H1 (cell line): ENCODE measurements at regions not wholly inside any gene's neighbourhood (a gene's known extent, or its start where the extent isn't known, plus 50 kb on each side); places are given as distances from the start of the nearest gene placed in this dataset.

Experiments
- CTCF ChIA-PET: fragments of 300-600 bp; sonication (Branson Sonifier 250); formaldehyde crosslinking; loops from one replicate; lab custom pipeline; 2021; ENCODE audit not compliant: partially characterized antibody; lab: Charles Lee
- POLR2A ChIA-PET: fragments of 300-600 bp; sonication (Branson Sonifier 250); formaldehyde crosslinking; loops from one replicate; lab custom pipeline; 2021; ENCODE audit warnings: inconsistent platforms; ENCODE audit not compliant: partially characterized antibody; lab: Charles Lee
- DNase-seq, 2 experiments: peaks; one replicate each; pipeline versions ENCODE4 v3.0.0 to v3.0.0-alpha.2; 2010 to 2022; ENCODE audit warnings: low spot score in 2 of 2, low read depth in 1 of 2, mixed read lengths in 1 of 2
- FAIRE-seq: peaks from 2 replicates; lab custom pipeline; 2011; peaks lifted over from hg19 to GRCh38; lab: Jason Lieb, UNC
- H2AFZ ChIP-seq: 2 replicates; pipeline ENCODE4 v1.8.1; 2012; ENCODE audit warnings: low read length, inconsistent platforms
- H2AK5ac ChIP-seq: 2 replicates; pipeline ENCODE4 v1.6.1; 2013; ENCODE audit warnings: low read depth, low read length
- H2BK120ac ChIP-seq: replicated peaks from 2 replicates; pipeline ENCODE3; 2013; ENCODE audit warnings: low read depth, low read length, inconsistent platforms
- H2BK12ac ChIP-seq: 2 replicates; pipeline ENCODE4 v1.6.1; 2013; ENCODE audit warnings: low read depth, low read length
- H2BK15ac ChIP-seq: 2 replicates; pipeline ENCODE4 v1.6.1; 2013; ENCODE audit warnings: low read length
- H2BK20ac ChIP-seq: 2 replicates; pipeline ENCODE4 v1.6.1; 2013; ENCODE audit warnings: low read length
- H2BK5ac ChIP-seq: 2 replicates; pipeline ENCODE4 v1.6.1; 2013; ENCODE audit warnings: low read depth, low read length
- H3K14ac ChIP-seq: 2 replicates; pipeline ENCODE4 v1.6.1; 2013; ENCODE audit warnings: inconsistent platforms; ENCODE audit not compliant: insufficient read length
- H3K18ac ChIP-seq: 2 replicates; pipeline ENCODE4 v1.6.1; 2013; ENCODE audit warnings: low read length; ENCODE audit errors: extremely low read depth
- H3K23ac ChIP-seq: 2 replicates; pipeline ENCODE4 v1.6.1; 2013; ENCODE audit warnings: inconsistent platforms; ENCODE audit not compliant: insufficient read length
- H3K23me2 ChIP-seq: 2 replicates; pipeline ENCODE4 v1.6.1; 2013; ENCODE audit warnings: low read depth, low read length
- H3K27ac ChIP-seq: 2 replicates; pipeline ENCODE4 v1.6.1; 2011; ENCODE audit warnings: low read depth, low read length, inconsistent platforms
- H3K27me3 ChIP-seq, 4 experiments: replicated peaks in 1 of 4; 1 replicate in 1 of 4; 2 replicates in 3 of 4; pipeline versions ENCODE4 v1.6.1 to v1.8.1; 2011 to 2013; ENCODE audit warnings: low read length in 3 of 4, mild to moderate bottlenecking in 3 of 4, inconsistent platforms in 2 of 4, mixed read lengths in 2 of 4, moderate library complexity in 1 of 4; ENCODE audit not compliant: control insufficient read depth in 3 of 4, insufficient read depth in 3 of 4; ENCODE audit errors: extremely low read depth in 1 of 4
- H3K36me3 ChIP-seq, 4 experiments: 2 replicates each; pipeline versions ENCODE4 v1.6.1 to v1.8.1; 2011 to 2013; ENCODE audit warnings: mild to moderate bottlenecking in 4 of 4, low read length in 3 of 4, moderate library complexity in 2 of 4, control low read depth in 1 of 4, inconsistent platforms in 1 of 4; ENCODE audit not compliant: insufficient read depth in 4 of 4, control insufficient read depth in 2 of 4
- H3K4ac ChIP-seq: replicated peaks from 2 replicates; pipeline ENCODE3; 2013; ENCODE audit warnings: low read length, low read depth, mixed read lengths, inconsistent platforms; ENCODE audit not compliant: insufficient read length
- H3K4me1 ChIP-seq, 4 experiments: replicated peaks in 1 of 4; 1 replicate in 1 of 4; 2 replicates in 3 of 4; pipeline versions ENCODE4 v1.6.1 to v1.8.1; 2011 to 2013; ENCODE audit warnings: low read length in 3 of 4, inconsistent platforms in 2 of 4, mixed read lengths in 1 of 4; ENCODE audit not compliant: insufficient read depth in 4 of 4, control insufficient read depth in 3 of 4
- H3K4me2 ChIP-seq, 2 experiments: 2 replicates each; pipeline versions ENCODE4 v1.6.1 to v1.8.1; 2011 to 2013; ENCODE audit warnings: low read depth in 2 of 2, low read length in 2 of 2, control low read depth in 1 of 2, inconsistent platforms in 1 of 2, mild to moderate bottlenecking in 1 of 2; ENCODE audit not compliant: insufficient read depth in 1 of 2
- H3K4me3 ChIP-seq, 4 experiments: fragments of 200-600, 300-600 bp in 1 of 4; sonication (generic), shearing (Covaris generic), sonication (Bioruptor Twin) in 1 of 4; 2 replicates each; pipeline versions ENCODE4 v1.5.1 to v1.8.1; 2011 to 2016; ENCODE audit warnings: low read length in 4 of 4, low read depth in 3 of 4, control low read depth in 2 of 4, inconsistent platforms in 2 of 4, mild to moderate bottlenecking in 2 of 4, mixed read lengths in 1 of 4, moderate library complexity in 1 of 4; ENCODE audit not compliant: insufficient read depth in 2 of 4; ENCODE audit errors: extremely low read depth in 1 of 4
- H3K56ac ChIP-seq: replicated peaks from 2 replicates; pipeline ENCODE3; 2013; ENCODE audit warnings: low read depth, mild to moderate bottlenecking, mixed read lengths, low read length, inconsistent platforms; ENCODE audit not compliant: insufficient read length
- H3K79me1 ChIP-seq: 2 replicates; pipeline ENCODE4 v1.6.1; 2013; ENCODE audit warnings: low read depth, low read length, control low read depth
- H3K79me2 ChIP-seq, 2 experiments: 2 replicates each; pipeline versions ENCODE4 v1.6.1 to v1.8.1; 2012 to 2013; ENCODE audit warnings: low read length in 2 of 2, mild to moderate bottlenecking in 2 of 2, inconsistent platforms in 1 of 2; ENCODE audit not compliant: insufficient read depth in 2 of 2, control insufficient read depth in 1 of 2
- H3K9ac ChIP-seq, 4 experiments: replicated peaks in 1 of 4; 1 replicate in 1 of 4; 2 replicates in 3 of 4; pipeline versions ENCODE4 v1.6.1 to v1.8.1; 2011 to 2013; ENCODE audit warnings: low read depth in 3 of 4, low read length in 3 of 4, control low read depth in 2 of 4, mild to moderate bottlenecking in 2 of 4, moderate library complexity in 2 of 4, inconsistent platforms in 1 of 4; ENCODE audit errors: extremely low read depth in 1 of 4
- H3K9me3 ChIP-seq, 2 experiments: 2 replicates each; pipeline versions ENCODE4 v1.6.1 to v1.8.1; 2012 to 2013; ENCODE audit warnings: mild to moderate bottlenecking in 2 of 2, moderate library complexity in 2 of 2, control low read depth in 1 of 2, inconsistent platforms in 1 of 2, low read depth in 1 of 2, low read length in 1 of 2, mixed read lengths in 1 of 2; ENCODE audit not compliant: insufficient read depth in 2 of 2
- H4K20me1 ChIP-seq, 2 experiments: replicated peaks in 1 of 2; 2 replicates each; pipeline versions ENCODE3 to v1.8.1; 2011 to 2013; ENCODE audit warnings: inconsistent platforms in 2 of 2, low read length in 2 of 2, mild to moderate bottlenecking in 1 of 2; ENCODE audit not compliant: insufficient read depth in 2 of 2, control insufficient read depth in 1 of 2
- H4K5ac ChIP-seq: 2 replicates; pipeline ENCODE4 v1.6.1; 2013; ENCODE audit warnings: low read length, low read depth, mixed read lengths, inconsistent platforms; ENCODE audit not compliant: insufficient read length
- H4K8ac ChIP-seq: 2 replicates; pipeline ENCODE4 v1.8.0; 2013; ENCODE audit warnings: mild to moderate bottlenecking, moderate library complexity, low read length, inconsistent platforms; ENCODE audit not compliant: insufficient read depth; ENCODE audit errors: extremely low read depth
- H4K91ac ChIP-seq: replicated peaks from 2 replicates; pipeline ENCODE3; 2013; ENCODE audit warnings: low read length, mixed read lengths, inconsistent platforms; ENCODE audit not compliant: insufficient read length
- BACH1 ChIP-seq: IDR thresholded peaks from 2 replicates; pipeline ENCODE4 v1.6.1; 2012; ENCODE audit warnings: low read length, improper control_type of control experiment
- EGR1 ChIP-seq: IDR thresholded peaks from 2 replicates; pipeline ENCODE4 v1.6.1; 2011; ENCODE audit warnings: low read depth, low read length, borderline replicate concordance
- JUN ChIP-seq: IDR thresholded peaks from 2 replicates; pipeline ENCODE4 v1.6.1; 2011; ENCODE audit warnings: low read depth, mild to moderate bottlenecking, improper control_type of control experiment, low read length
- KDM4A ChIP-seq: IDR thresholded peaks from one replicate; pipeline ENCODE4 v1.7.1; 2012; ENCODE audit warnings: low read depth, mild to moderate bottlenecking, moderate library complexity, low read length, inconsistent platforms; ENCODE audit not compliant: severe bottlenecking
- RNF2 ChIP-seq: fragments of 200-900, 300-1000 bp; sonication (generic); IDR thresholded peaks from 2 replicates; pipeline ENCODE4 v1.7.1; 2016; ENCODE audit warnings: borderline replicate concordance, low read depth, mild to moderate bottlenecking, antibody characterized with exemption, low read length; ENCODE audit not compliant: poor library complexity, severe bottlenecking; ENCODE audit errors: missing control alignments
- RXRA ChIP-seq: IDR thresholded peaks from 2 replicates; pipeline ENCODE4 v1.6.1; 2011; ENCODE audit warnings: low read depth, mild to moderate bottlenecking, low read length, moderate library complexity; ENCODE audit not compliant: insufficient read depth
- SP1 ChIP-seq: IDR thresholded peaks from 2 replicates; pipeline ENCODE4 v1.6.1; 2011; ENCODE audit warnings: low read depth, low read length
- ZNF274 ChIP-seq: IDR thresholded peaks from 2 replicates; pipeline ENCODE4 v1.7.0; 2012; ENCODE audit warnings: low read length, borderline replicate concordance; ENCODE audit errors: extremely low read depth
- WGBS, 2 experiments: shearing (Covaris generic) in 1 of 2; methylation state at CpG; one replicate each; pipeline versions ENCODE4 v1.1.6 to v1.1.7; 2013 to 2015; ENCODE audit warnings: low lambda C conversion rate in 2 of 2, mixed read lengths in 2 of 2, inconsistent platforms in 1 of 2, low coverage in 1 of 2, missing lambda C conversion rate in 1 of 2; ENCODE audit not compliant: insufficient replicate concordance in 2 of 2, insufficient coverage in 1 of 2, insufficient read length in 1 of 2; ENCODE audit errors: extremely low coverage in 1 of 2, missing lambda C conversion rate in 1 of 2; 5-methylcytosine and 5-hydroxymethylcytosine counted together

GRCh38 chr11:97961431-97961830 lies 1059.3 kb upstream of the CNTN5 start:
- H3K27ac ChIP-seq = no peak overlapping the region
- no peak overlapping the region for H4K8ac ChIP-seq
- no peak overlapping the region for H2BK15ac ChIP-seq
- no peak overlapping the region for H3K9ac ChIP-seq
- no peaks in the 10 kb centered on the region for H3K9me3 ChIP-seq
- no peak overlapping the region for H3K4ac ChIP-seq
- H3K23me2 ChIP-seq = no peaks in the 10 kb centered on the region
- H3K4me1 ChIP-seq = no peaks in the 10 kb centered on the region
- H2AK5ac ChIP-seq = no peak overlapping the region
- ChIA-PET CTCF (no interaction called here), POLR2A (no interaction called here)
- H3K4me3 ChIP-seq = no peak overlapping the region
- H3K14ac ChIP-seq = no peak overlapping the region
- no peak overlapping the region for H3K23ac ChIP-seq
- H4K91ac ChIP-seq = no peak overlapping the region
- H2BK5ac ChIP-seq = no peak overlapping the region
- WGBS, 2 experiments = 91% methylated on average over 4 of the region's 4 CpGs; no CpG with 5 or more reads in 1 of the 2 experiments
- H2BK20ac ChIP-seq = no peak overlapping the region
- H3K79me1 ChIP-seq = no peaks in the 10 kb centered on the region
- H2AFZ ChIP-seq = no peak overlapping the region
- H4K5ac ChIP-seq = no peak overlapping the region
- no peak for FAIRE-seq
- H3K4me2 ChIP-seq = no peak overlapping the region
- H3K27me3 ChIP-seq = no peaks in the 10 kb centered on the region
- no peaks in the 10 kb centered on the region for H3K79me2 ChIP-seq
- no peaks in the 10 kb centered on the region for H4K20me1 ChIP-seq
- no peak overlapping the region for H2BK12ac ChIP-seq
- no peak overlapping the region for H3K56ac ChIP-seq
- no peak for DNase-seq
- H3K18ac ChIP-seq = no peak overlapping the region
- H3K36me3 ChIP-seq = no peaks in the 10 kb centered on the region
- H2BK120ac ChIP-seq = no peak overlapping the region
- no peak for TF ChIP-seq RNF2
- no peak for TF ChIP-seq RXRA
- no peak for TF ChIP-seq BACH1
- TF ChIP-seq EGR1 = no peak
- TF ChIP-seq KDM4A = no peak
- no peak for TF ChIP-seq SP1
- no peak for TF ChIP-seq JUN
- no peak for TF ChIP-seq ZNF274
